PC-9 (cell line): ENCODE measurements at regions not wholly inside any gene's neighbourhood (a gene's known extent, or its start where the extent isn't known, plus 50 kb on each side); places are given as distances from the start of the nearest gene placed in this dataset.

Experiments used
- BruUV-seq: library from RNA; stranded (reverse); fragments of 400-500 nt; replicated peaks from 2 replicates; lab custom pipeline; 2021; lab: Mats Ljungman, UMichigan
- CTCF ChIA-PET: fragments of 300-600 bp; sonication (Branson Sonifier 250); formaldehyde crosslinking; loops from one replicate; lab custom pipeline; 2022; ENCODE audit warnings: antibody characterized with exemption; lab: Charles Lee
- POLR2A ChIA-PET: fragments of 300-600 bp; sonication (Branson Sonifier 250); formaldehyde crosslinking; loops from one replicate; lab custom pipeline; 2022; ENCODE audit warnings: antibody characterized with exemption; ENCODE audit not compliant: unreplicated experiment; lab: Charles Lee
- DNase-seq, 2 experiments: peaks; one replicate each; pipeline versions ENCODE4 v3.0.0 to v3.0.0-alpha.2; 2015 to 2022; ENCODE audit warnings: mixed read lengths in 1 of 2
- H2AFZ ChIP-seq: fragments of 200-600 bp; sonication (generic); 2 replicates; pipeline ENCODE4 v1.8.1; 2017; ENCODE audit warnings: antibody characterized with exemption
- H3F3A ChIP-seq: fragments of 200-600 bp; sonication (generic); 2 replicates; pipeline ENCODE4 v1.8.1; 2017; ENCODE audit warnings: antibody characterized with exemption, mild to moderate bottlenecking, low read depth; ENCODE audit not compliant: insufficient read depth
- H3K27ac ChIP-seq: fragments of 200-600 bp; sonication (generic); 2 replicates; pipeline ENCODE4 v1.6.1; 2016; ENCODE audit warnings: mixed run types
- H3K27me3 ChIP-seq: fragments of 200-600 bp; sonication (generic); 2 replicates; pipeline ENCODE4 v1.6.1; 2016; ENCODE audit warnings: low read depth, mixed run types; ENCODE audit not compliant: insufficient read depth
- H3K36me3 ChIP-seq: fragments of 200-600 bp; sonication (generic); 2 replicates; pipeline ENCODE4 v1.6.1; 2016; ENCODE audit warnings: low read depth, mixed run types
- H3K4me1 ChIP-seq: fragments of 200-600 bp; sonication (generic); replicated peaks from 2 replicates; pipeline ENCODE4 v1.6.1; 2016; ENCODE audit warnings: mixed run types; ENCODE audit not compliant: insufficient read depth
- H3K4me2 ChIP-seq: fragments of 200-600 bp; sonication (generic); 2 replicates; pipeline ENCODE4 v1.6.1; 2017; ENCODE audit warnings: mixed run types
- H3K4me3 ChIP-seq: fragments of 200-600 bp; sonication (generic); 2 replicates; pipeline ENCODE4 v1.6.1; 2016; ENCODE audit warnings: mixed run types
- H3K79me2 ChIP-seq: fragments of 200-600 bp; sonication (generic); 2 replicates; pipeline ENCODE4 v1.6.1; 2017; ENCODE audit warnings: low read depth, mixed run types
- H3K9me2 ChIP-seq: fragments of 200-600 bp; sonication (generic); 2 replicates; pipeline ENCODE4 v1.8.1; 2017; ENCODE audit warnings: mild to moderate bottlenecking; ENCODE audit not compliant: insufficient read depth
- H3K9me3 ChIP-seq: fragments of 200-600 bp; sonication (generic); 2 replicates; pipeline ENCODE4 v1.8.1; 2016; ENCODE audit warnings: low read depth; ENCODE audit not compliant: insufficient read depth
- H4K20me1 ChIP-seq: fragments of 200-600 bp; sonication (generic); 2 replicates; pipeline ENCODE4 v1.8.1; 2017; ENCODE audit not compliant: insufficient read depth
- CTCF ChIP-seq: fragments of 200-600 bp; sonication (generic); conservative IDR thresholded peaks from 2 replicates; pipeline ENCODE4 v1.6.1; 2017; ENCODE audit warnings: mixed run types, antibody characterized with exemption, mild to moderate bottlenecking, moderate library complexity
- EZH2 ChIP-seq: fragments of 200-600 bp; sonication (generic); IDR thresholded peaks from 2 replicates; pipeline ENCODE4 v1.8.0; 2017; ENCODE audit warnings: antibody characterized with exemption, low read depth
- intact Hi-C: fragments of 100-400 bp; cut with micrococcal nuclease; formaldehyde crosslinking; loops from one replicate; pipeline ENCODE4 v1.10.0; 2022; ENCODE audit not compliant: unreplicated experiment

- TF ChIP-seq EZH2 (no peak), CTCF (no peak)
- H2AFZ ChIP-seq, result no peak overlapping the region
- H3K27me3 ChIP-seq, result no peaks in the 10 kb centered on the region
- H3K9me3 ChIP-seq, result no peaks in the 10 kb centered on the region
- no peaks in the 10 kb centered on the region; the same call in 1 of the 2 replicates for H3K4me1 ChIP-seq
- no peak overlapping the region for H3K4me3 ChIP-seq
- BruUV-seq, result no TSS peak
- intact Hi-C loops, result no loop called here
- no peak overlapping the region for H3K27ac ChIP-seq
- no peaks in the 10 kb centered on the region for H4K20me1 ChIP-seq
- CTCF ChIA-PET, result no interaction called here
- no peaks in the 10 kb centered on the region for H3F3A ChIP-seq
- no peak overlapping the region for H3K4me2 ChIP-seq
- H3K9me2 ChIP-seq, result no peaks in the 10 kb centered on the region
- peak; percentile 23 to 35 for DNase-seq
- H3K36me3 ChIP-seq, result no peaks in the 10 kb centered on the region
- POLR2A ChIA-PET, result no interaction called here
- H3K79me2 ChIP-seq, result no peaks in the 10 kb centered on the region
These were observed 165.4 kb upstream of the SSTR1 start for GRCh38 chr14:38042322-38042721.

- intact Hi-C loops, result no loop called here
- H2AFZ ChIP-seq, result no peak overlapping the region
- H3K9me2 ChIP-seq, result no peaks in the 10 kb centered on the region
- H3K79me2 ChIP-seq, result no peaks in the 10 kb centered on the region
- no peaks in the 10 kb centered on the region; the same call in 1 of the 2 replicates for H3K4me1 ChIP-seq
- H3K36me3 ChIP-seq, result no peaks in the 10 kb centered on the region
- no peak for DNase-seq
- CTCF ChIA-PET, result no interaction called here
- H4K20me1 ChIP-seq, result no peaks in the 10 kb centered on the region
- BruUV-seq, result no TSS peak
- POLR2A ChIA-PET, result no interaction called here
- H3F3A ChIP-seq, result no peaks in the 10 kb centered on the region
- no peaks in the 10 kb centered on the region for H3K9me3 ChIP-seq
- TF ChIP-seq CTCF (no peak), EZH2 (no peak)
- H3K4me2 ChIP-seq, result no peak overlapping the region
- no peaks in the 10 kb centered on the region for H3K27me3 ChIP-seq
- no peak overlapping the region for H3K4me3 ChIP-seq
- no peak overlapping the region for H3K27ac ChIP-seq
These were observed 163.0 kb upstream of the SSTR1 start for GRCh38 chr14:38044710-38045109.

GRCh38 chr14:38045461-38045860 lies 162.2 kb upstream of the SSTR1 start:
- Histone ChIP-seq H3K36me3 (no peaks in the 10 kb centered on the region), H3K9me2 (no peaks in the 10 kb centered on the region), H3K4me1 (no peaks in the 10 kb centered on the region; the same call in 1 of the 2 replicates), H3K4me3 (no peak overlapping the region), H4K20me1 (no peaks in the 10 kb centered on the region), H3K9me3 (no peaks in the 10 kb centered on the region), H3K27ac (no peak overlapping the region), H3K4me2 (no peak overlapping the region), H3K79me2 (no peaks in the 10 kb centered on the region), H3K27me3 (no peaks in the 10 kb centered on the region), H2AFZ (no peak overlapping the region), H3F3A (no peaks in the 10 kb centered on the region)
- no peak for DNase-seq
- TF ChIP-seq EZH2, result no peak
- TF ChIP-seq CTCF, result no peak
- CTCF ChIA-PET, result no interaction called here
- BruUV-seq, result no TSS peak
- intact Hi-C loops, result no loop called here
- POLR2A ChIA-PET, result no interaction called here
